ENCODE measurements at regions not wholly inside any gene's neighbourhood (a gene's known extent, or its start where the extent isn't known, plus 50 kb on each side); places are given as distances from the start of the nearest gene placed in this dataset.

DNA sequence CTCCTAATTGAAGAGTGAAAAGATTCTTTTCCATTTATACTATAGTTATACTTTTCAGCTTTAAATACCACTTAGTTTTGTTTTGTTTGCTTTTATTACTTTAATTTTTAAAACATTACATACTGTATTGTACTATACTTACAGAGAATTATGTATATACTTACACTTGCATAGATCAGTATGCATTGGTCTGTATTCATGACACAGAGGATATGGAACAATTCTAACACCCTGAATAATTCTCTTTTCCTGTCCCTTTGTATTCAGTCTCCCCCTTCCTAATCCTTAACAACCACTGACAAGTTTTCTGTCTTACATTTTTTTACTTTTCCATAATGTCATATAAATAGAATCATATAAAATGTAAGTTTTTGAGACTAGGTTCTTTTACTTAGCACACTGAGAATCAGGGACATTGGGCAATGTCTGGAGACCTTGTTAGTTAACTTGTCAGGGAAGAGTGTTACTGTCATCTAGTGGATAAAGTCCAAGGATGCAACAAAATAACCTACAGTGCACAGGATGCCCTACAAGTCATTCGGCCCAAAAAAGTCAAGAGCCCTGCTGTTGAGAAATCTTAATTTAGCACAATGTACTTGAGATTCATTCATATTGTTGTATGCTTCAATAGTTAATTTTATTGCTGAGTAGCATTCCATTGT, 95.7 kb upstream of the MCTP2 start:
- DNase-seq (ENCODE audit: low spot score), result no peak
- H3K27me3 ChIP-seq (ENCODE audit: insufficient read depth, poor library complexity, severe bottlenecking), result peaks cover 16% of the 10 kb centered on the region
- no peak overlapping the region for H3K4me3 ChIP-seq (ENCODE audit: severe bottlenecking)
- H3K27ac ChIP-seq (ENCODE audit: poor library complexity, severe bottlenecking), result no peak overlapping the region
- H3K4me1 ChIP-seq (ENCODE audit: insufficient read depth, poor library complexity, severe bottlenecking), result no peaks in the 10 kb centered on the region
- no peaks in the 10 kb centered on the region for H3K9me3 ChIP-seq (ENCODE audit: severe bottlenecking)
- peak; percentile 47; the same call in 1 of the 3 replicates for ATAC-seq (ENCODE audit: low read depth)
- no peaks in the 10 kb centered on the region for H3K36me3 ChIP-seq (ENCODE audit: low read depth)
- TF ChIP-seq, protein P1, sequence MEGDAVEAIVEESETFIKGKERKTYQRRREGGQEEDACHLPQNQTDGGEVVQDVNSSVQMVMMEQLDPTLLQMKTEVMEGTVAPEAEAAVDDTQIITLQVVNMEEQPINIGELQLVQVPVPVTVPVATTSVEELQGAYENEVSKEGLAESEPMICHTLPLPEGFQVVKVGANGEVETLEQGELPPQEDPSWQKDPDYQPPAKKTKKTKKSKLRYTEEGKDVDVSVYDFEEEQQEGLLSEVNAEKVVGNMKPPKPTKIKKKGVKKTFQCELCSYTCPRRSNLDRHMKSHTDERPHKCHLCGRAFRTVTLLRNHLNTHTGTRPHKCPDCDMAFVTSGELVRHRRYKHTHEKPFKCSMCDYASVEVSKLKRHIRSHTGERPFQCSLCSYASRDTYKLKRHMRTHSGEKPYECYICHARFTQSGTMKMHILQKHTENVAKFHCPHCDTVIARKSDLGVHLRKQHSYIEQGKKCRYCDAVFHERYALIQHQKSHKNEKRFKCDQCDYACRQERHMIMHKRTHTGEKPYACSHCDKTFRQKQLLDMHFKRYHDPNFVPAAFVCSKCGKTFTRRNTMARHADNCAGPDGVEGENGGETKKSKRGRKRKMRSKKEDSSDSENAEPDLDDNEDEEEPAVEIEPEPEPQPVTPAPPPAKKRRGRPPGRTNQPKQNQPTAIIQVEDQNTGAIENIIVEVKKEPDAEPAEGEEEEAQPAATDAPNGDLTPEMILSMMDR (IDR thresholded peaks at IDR 0.05; ENCODE audit: poor library complexity, severe bottlenecking), result peak; percentile 49

DNA sequence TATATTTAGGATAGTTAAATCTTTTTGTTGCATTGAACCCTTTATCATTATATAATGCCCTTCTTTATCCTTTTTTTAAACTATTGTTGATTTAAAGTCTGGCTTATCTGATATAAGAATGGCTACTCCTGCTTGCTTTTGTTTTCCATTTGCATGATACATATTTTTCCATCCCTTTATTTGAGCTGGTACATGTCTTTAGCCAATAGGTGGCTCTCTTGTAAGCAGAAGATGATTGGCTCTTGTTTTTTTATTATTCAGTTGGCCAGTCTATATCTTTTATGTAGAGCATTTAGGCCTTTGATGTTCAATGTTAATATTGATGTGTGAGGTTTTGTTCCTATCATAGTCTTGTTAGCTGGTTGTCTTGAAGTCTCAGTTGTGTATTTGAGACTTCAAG, 99.5 kb upstream of the MCTP2 start:
- peaks cover 12% of the 10 kb centered on the region for H3K27me3 ChIP-seq (ENCODE audit: insufficient read depth, poor library complexity, severe bottlenecking)
- H3K27ac ChIP-seq (ENCODE audit: poor library complexity, severe bottlenecking), result no peak overlapping the region
- H3K4me3 ChIP-seq (ENCODE audit: severe bottlenecking), result no peak overlapping the region
- TF ChIP-seq, protein P1 (IDR thresholded peaks at IDR 0.05; ENCODE audit: poor library complexity, severe bottlenecking), result peak; percentile 40
- H3K9me3 ChIP-seq (ENCODE audit: severe bottlenecking), result no peaks in the 10 kb centered on the region
- peak; percentile 22; the same call in 1 of the 3 replicates for ATAC-seq (ENCODE audit: low read depth)
- DNase-seq (ENCODE audit: low spot score), result no peak
- H3K4me1 ChIP-seq (ENCODE audit: insufficient read depth, poor library complexity, severe bottlenecking), result no peaks in the 10 kb centered on the region
- no peaks in the 10 kb centered on the region for H3K36me3 ChIP-seq (ENCODE audit: low read depth)

DNA sequence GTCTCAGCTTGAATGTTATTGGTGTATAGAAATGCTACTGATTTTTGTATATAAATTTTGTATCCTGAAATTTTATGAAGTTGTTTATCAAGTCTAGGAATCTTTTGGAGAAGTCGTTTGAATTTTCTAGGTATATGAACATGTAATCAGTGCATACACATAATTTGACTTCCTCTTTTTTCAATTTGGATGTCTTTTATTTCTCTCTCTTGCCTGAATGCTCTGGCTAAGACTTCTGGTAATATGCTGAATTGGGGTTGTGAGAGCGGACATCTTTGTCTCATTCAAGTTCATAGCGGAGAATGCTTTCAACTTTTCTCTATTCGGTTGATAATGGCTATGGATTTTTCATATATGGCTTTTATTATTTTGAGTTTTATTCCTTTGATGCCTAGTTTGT, 100.9 kb upstream of the MCTP2 start:
- H3K9me3 ChIP-seq (ENCODE audit: severe bottlenecking), result no peaks in the 10 kb centered on the region
- H3K4me3 ChIP-seq (ENCODE audit: severe bottlenecking), result no peak overlapping the region

DNA sequence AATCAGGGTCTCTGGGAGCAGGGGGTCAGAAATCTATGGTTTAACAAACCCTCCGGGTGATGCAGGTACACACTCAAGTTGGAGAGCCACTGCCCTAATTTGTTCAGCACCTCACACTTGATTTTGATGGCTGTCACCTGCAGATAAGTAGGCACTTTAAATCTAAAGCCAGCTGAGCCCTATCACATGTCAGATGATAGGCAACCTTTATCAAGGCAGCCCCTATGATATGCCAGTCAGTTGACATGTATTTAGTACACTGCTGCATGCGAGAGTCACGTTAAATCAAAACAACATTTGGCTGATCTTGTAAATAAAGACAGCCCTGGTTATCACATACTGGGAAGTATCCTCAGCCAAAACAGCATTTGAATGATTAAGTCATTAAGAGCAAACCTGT, 104.4 kb upstream of the MCTP2 start:
- TF ChIP-seq, protein P1 (IDR thresholded peaks at IDR 0.05; ENCODE audit: poor library complexity, severe bottlenecking), result no peak
- Histone ChIP-seq H3K36me3 (ENCODE audit: low read depth) (no peaks in the 10 kb centered on the region), H3K27ac (ENCODE audit: poor library complexity, severe bottlenecking) (no peak overlapping the region), H3K4me3 (ENCODE audit: severe bottlenecking) (no peak overlapping the region), H3K27me3 (ENCODE audit: insufficient read depth, poor library complexity, severe bottlenecking) (peaks cover 12% of the 10 kb centered on the region), H3K9me3 (ENCODE audit: severe bottlenecking) (no peaks in the 10 kb centered on the region), H3K4me1 (ENCODE audit: insufficient read depth, poor library complexity, severe bottlenecking) (no peaks in the 10 kb centered on the region)
- ATAC-seq (ENCODE audit: low read depth), result no peak
- DNase-seq (ENCODE audit: low spot score), result no peak

More for the DNA sequence above, 100.9 kb upstream of the MCTP2 start:
- DNase-seq (ENCODE audit: low spot score), result no peak
- Histone ChIP-seq H3K27me3 (ENCODE audit: insufficient read depth, poor library complexity, severe bottlenecking) (peaks cover 12% of the 10 kb centered on the region), H3K36me3 (ENCODE audit: low read depth) (no peaks in the 10 kb centered on the region), H3K4me1 (ENCODE audit: insufficient read depth, poor library complexity, severe bottlenecking) (no peaks in the 10 kb centered on the region), H3K27ac (ENCODE audit: poor library complexity, severe bottlenecking) (no peak overlapping the region)
- TF ChIP-seq, protein P1 (IDR thresholded peaks at IDR 0.05; ENCODE audit: poor library complexity, severe bottlenecking), result no peak
- ATAC-seq (ENCODE audit: low read depth), result no peak

DNA sequence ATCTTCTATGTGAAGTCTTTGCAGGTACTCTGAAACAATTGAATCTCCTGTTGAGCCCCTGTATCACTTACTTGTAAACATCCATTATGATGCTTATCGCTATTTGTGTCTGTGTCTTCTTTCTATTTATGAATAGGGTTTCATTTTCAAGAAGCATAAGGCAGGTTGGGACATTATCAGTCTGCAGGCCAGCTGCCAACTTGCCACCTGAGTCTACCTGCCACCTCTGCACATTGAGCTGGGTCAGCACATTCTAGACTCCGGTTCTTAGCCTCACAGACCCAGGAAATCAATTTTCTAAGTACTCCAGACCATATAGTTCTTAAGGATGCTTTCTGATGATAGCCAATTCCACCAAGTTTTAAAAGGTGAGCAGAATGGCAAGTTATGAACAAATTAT, 105.7 kb upstream of the MCTP2 start:
- Histone ChIP-seq H3K27ac (ENCODE audit: poor library complexity, severe bottlenecking) (no peak overlapping the region), H3K27me3 (ENCODE audit: insufficient read depth, poor library complexity, severe bottlenecking) (no peaks in the 10 kb centered on the region), H3K9me3 (ENCODE audit: severe bottlenecking) (no peaks in the 10 kb centered on the region), H3K36me3 (ENCODE audit: low read depth) (no peaks in the 10 kb centered on the region), H3K4me3 (ENCODE audit: severe bottlenecking) (no peak overlapping the region), H3K4me1 (ENCODE audit: insufficient read depth, poor library complexity, severe bottlenecking) (no peaks in the 10 kb centered on the region)
- ATAC-seq (ENCODE audit: low read depth) (no peak), DNase-seq (ENCODE audit: low spot score) (no peak)
- TF ChIP-seq, protein P1 (IDR thresholded peaks at IDR 0.05; ENCODE audit: poor library complexity, severe bottlenecking), result no peak

Measured in RWPE2 (cell line).